ENCODE measurements at regions not wholly inside any gene's neighbourhood (a gene's known extent, or its start where the extent isn't known, plus 50 kb on each side); places are given as distances from the start of the nearest gene placed in this dataset.

GRCh38 chr3:124504332-124505059 lies 225.8 kb upstream of the UMPS start:
- no peak for TF ChIP-seq CTCF (IDR thresholded peaks at IDR 0.05)
- TF ChIP-seq EP300 (IDR thresholded peaks at IDR 0.05): no peak

Measured in stomach (tissue), 4 donors.